ENCODE measurements at regions not wholly inside any gene's neighbourhood (a gene's known extent, or its start where the extent isn't known, plus 50 kb on each side); places are given as distances from the start of the nearest gene placed in this dataset.
A peak's percentile ranks its signal among the peaks of the same experiment; 100 is the strongest.
"Not testable (repeated sequence)": the region's sequence is repeated elsewhere in the genome, so short reads cannot be mapped to it uniquely, and the experiment has no call there.

DNA sequence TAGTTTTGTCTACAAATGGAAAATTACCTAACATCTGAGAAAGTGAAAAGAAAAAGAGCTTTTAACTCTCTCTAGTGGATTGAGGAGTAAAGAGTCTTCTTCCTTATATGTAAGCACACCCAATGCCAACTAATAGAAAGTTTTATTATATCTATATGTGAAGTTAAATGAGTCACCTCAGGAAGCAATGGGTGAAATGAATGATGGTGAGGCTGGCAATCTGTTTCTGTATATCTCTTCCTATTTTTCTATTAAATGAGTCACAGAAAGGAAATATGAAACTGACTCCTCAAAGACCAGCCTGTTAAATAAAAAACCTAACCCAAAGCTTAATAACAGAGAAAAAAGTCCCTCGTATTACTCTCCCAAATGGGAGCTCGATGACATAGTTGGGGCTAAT is 71.3 kb downstream of the OTOR start:
- no peak overlapping the region for H3K27ac ChIP-seq
- H3K4me1 ChIP-seq, result no peaks in the 10 kb centered on the region
- TF ChIP-seq POLR2AphosphoS5 (IDR thresholded peaks at IDR 0.05) (no peak), POLR2A (IDR thresholded peaks at IDR 0.05) (no peak), EP300 (IDR thresholded peaks at IDR 0.05) (no peak)
- TF ChIP-seq, protein P1, sequence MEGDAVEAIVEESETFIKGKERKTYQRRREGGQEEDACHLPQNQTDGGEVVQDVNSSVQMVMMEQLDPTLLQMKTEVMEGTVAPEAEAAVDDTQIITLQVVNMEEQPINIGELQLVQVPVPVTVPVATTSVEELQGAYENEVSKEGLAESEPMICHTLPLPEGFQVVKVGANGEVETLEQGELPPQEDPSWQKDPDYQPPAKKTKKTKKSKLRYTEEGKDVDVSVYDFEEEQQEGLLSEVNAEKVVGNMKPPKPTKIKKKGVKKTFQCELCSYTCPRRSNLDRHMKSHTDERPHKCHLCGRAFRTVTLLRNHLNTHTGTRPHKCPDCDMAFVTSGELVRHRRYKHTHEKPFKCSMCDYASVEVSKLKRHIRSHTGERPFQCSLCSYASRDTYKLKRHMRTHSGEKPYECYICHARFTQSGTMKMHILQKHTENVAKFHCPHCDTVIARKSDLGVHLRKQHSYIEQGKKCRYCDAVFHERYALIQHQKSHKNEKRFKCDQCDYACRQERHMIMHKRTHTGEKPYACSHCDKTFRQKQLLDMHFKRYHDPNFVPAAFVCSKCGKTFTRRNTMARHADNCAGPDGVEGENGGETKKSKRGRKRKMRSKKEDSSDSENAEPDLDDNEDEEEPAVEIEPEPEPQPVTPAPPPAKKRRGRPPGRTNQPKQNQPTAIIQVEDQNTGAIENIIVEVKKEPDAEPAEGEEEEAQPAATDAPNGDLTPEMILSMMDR (IDR thresholded peaks at IDR 0.05), result no peak
- no peaks in the 10 kb centered on the region for H3K36me3 ChIP-seq
- WGBS, 2 donors, result 76 to 87% methylated on average over 2 of the region's 2 CpGs
- no peak for DNase-seq
- no peak for ATAC-seq (ENCODE audit: low FRiP score in 2 of 2)
- no peaks in the 10 kb centered on the region for H3K9me3 ChIP-seq
- H3K27me3 ChIP-seq, result no peaks in the 10 kb centered on the region
- H3K4me3 ChIP-seq, result no peak overlapping the region

DNA sequence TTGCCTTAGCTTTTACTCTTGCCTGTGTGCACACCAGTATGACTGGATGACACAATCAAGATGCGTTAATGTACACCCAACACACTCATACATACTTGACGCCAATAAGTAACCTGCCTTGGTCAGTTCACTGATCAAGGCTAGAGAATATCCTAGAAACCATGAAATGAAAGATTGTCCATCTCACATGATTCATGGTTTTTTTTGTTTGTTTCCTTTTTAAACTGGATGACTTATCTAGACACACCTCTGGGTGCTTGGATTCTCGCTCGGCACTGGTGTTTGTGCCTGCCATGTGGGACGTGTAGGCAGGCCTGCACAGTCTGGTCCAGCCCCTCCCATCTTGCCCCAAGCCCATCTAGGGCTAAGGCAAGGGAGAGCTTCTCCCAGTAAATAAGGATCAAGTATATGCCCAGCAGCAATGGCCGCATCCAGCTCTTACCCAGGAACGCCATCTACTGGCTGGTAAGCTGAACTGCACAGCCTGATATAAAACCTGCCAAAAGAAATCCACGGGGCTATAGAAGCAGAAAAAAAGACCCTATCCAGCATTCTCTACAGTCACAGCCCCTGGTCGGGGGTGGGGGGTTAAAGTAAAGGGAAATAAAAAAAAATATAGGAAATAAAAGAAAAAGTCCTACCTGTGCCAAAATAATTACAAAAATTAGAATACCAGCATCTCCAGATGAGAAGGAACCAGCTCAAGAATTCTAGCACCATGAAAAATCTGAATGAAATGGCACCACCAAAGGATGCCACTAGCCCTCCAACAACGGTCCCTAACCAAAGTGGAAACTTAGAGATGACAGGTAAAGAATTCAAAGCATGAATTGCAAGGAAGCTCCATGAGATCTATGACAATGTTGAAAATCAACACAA is 73.3 kb downstream of the OTOR start:
- Histone ChIP-seq H3K9me3 (peaks cover 0 to 5% (median 0%) of the 10 kb centered on the region in 4 donors), H3K4me3 (no peak overlapping the region), H3K27ac (no peak overlapping the region), H3K36me3 (no peaks in the 10 kb centered on the region), H3K27me3 (no peaks in the 10 kb centered on the region), H3K4me1 (no peaks in the 10 kb centered on the region)
- TF ChIP-seq, protein P1 (IDR thresholded peaks at IDR 0.05), result peak; percentile 49 to 87 (median 64)
- TF ChIP-seq POLR2A (IDR thresholded peaks at IDR 0.05), result no peak
- WGBS, 2 donors, result 43 to 47% methylated on average over 10 of the region's 10 CpGs
- ATAC-seq (ENCODE audit: low FRiP score in 2 of 2) (peak; percentile 67 to 76), DNase-seq (peak; percentile 6 to 33)

DNA sequence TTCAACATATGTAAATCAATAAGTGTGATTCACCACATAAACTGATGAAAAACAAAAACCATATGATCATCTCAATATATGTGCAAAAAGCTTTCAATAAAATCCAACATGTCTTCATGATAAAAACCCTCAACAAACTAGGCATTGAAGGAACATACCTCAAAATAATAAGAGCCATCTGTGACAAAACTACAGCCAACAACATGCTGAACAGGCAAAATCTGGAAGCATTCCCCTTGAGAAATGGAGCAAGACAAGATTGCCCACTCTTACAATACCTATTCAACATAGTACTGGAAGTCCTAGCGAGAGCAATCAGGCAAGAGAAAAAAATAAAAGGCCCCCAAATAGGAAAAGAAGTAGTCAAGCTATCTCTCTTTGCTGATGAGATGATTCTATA is 76.5 kb downstream of the OTOR start:
- ATAC-seq (ENCODE audit: low FRiP score in 2 of 2), result no peak
- no peaks in the 10 kb centered on the region for H3K36me3 ChIP-seq
- H3K27me3 ChIP-seq, result no peaks in the 10 kb centered on the region
- no peaks in the 10 kb centered on the region for H3K4me1 ChIP-seq
- WGBS, 2 donors, result 84% methylated on average over 1 of the region's 1 CpG
- TF ChIP-seq, protein P1 (IDR thresholded peaks at IDR 0.05), result no peak
- no peak for TF ChIP-seq POLR2A (IDR thresholded peaks at IDR 0.05)
- no peak for TF ChIP-seq POLR2AphosphoS5 (IDR thresholded peaks at IDR 0.05)
- TF ChIP-seq EP300 (IDR thresholded peaks at IDR 0.05), result no peak
- no peak overlapping the region for H3K4me3 ChIP-seq
- peaks cover 0 to 5% (median 0%) of the 10 kb centered on the region in 4 donors for H3K9me3 ChIP-seq
- no peak overlapping the region for H3K27ac ChIP-seq
- DNase-seq, result no peak

DNA sequence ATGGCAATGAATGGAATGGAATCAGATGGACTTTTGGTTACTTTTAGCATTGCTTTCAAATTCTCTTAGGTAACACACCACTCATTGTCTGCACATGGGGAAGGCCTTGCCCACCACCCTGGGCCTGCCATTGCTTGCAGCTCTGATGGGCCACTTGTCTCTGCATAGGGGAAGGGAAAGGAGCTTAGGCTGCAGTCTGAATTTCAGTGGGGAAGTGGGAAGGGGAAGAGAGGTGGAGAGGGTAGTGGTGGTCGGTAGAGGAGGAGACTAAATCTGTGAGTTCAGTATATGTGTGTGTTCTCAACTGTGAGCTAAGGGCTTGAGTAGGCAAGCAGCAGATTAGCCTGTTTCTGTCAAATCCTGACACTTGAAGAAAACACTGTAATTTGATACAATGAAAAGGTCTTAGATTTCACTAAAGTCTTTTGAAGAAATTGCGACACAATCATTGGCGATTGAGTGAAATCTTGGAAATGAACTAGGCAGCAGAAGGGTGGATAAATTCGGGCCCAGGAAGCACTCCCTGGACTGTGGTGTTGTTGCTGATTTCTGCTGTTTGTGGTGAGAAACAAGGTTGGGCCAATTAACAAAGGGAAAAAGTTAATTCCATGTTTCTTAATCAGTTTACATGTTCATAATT is 80.6 kb downstream of the OTOR start:
- WGBS, 2 donors, result 59 to 62% methylated on average over 4 of the region's 4 CpGs
- ATAC-seq (ENCODE audit: low FRiP score in 2 of 2), result no peak
- no peaks in the 10 kb centered on the region for H3K4me1 ChIP-seq
- no peak for TF ChIP-seq POLR2A (IDR thresholded peaks at IDR 0.05)
- TF ChIP-seq, protein P1 (IDR thresholded peaks at IDR 0.05), result no peak
- no peak overlapping the region for H3K4me3 ChIP-seq
- H3K36me3 ChIP-seq, result no peaks in the 10 kb centered on the region
- no peaks in the 10 kb centered on the region for H3K27me3 ChIP-seq
- no peak for DNase-seq
- peaks cover 0 to 5% (median 0%) of the 10 kb centered on the region in 4 donors for H3K9me3 ChIP-seq
- H3K27ac ChIP-seq, result no peak overlapping the region

DNA sequence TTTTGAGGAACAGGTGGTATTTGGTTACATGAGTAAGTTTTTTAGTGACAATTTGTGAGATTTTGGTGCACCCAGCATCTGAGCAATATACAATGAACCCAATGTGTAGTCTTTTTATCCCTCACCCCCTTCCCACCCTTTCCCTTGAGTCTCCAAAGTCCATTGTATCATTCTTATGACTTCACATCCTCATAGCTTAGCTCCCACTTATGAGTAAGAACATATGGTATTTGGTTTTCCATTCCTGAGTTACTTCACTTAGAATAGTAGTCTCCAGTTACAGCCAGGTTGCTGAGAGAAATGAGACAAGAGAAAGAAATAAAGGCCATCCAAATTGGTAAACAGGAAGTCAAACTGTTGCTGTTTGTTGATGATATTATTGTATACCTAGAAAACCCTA is 87.5 kb downstream of the OTOR start:
- H3K9me3 ChIP-seq; H3K27ac ChIP-seq; ATAC-seq (ENCODE audit: low FRiP score in 2 of 2); H3K4me1 ChIP-seq; H3K27me3 ChIP-seq; H3K4me3 ChIP-seq; H3K36me3 ChIP-seq; DNase-seq: not testable (repeated sequence)

Data from upper lobe of left lung (tissue), 6 donors.